ENCODE measurements at regions not wholly inside any gene's neighbourhood (a gene's known extent, or its start where the extent isn't known, plus 50 kb on each side); places are given as distances from the start of the nearest gene placed in this dataset.

DNA sequence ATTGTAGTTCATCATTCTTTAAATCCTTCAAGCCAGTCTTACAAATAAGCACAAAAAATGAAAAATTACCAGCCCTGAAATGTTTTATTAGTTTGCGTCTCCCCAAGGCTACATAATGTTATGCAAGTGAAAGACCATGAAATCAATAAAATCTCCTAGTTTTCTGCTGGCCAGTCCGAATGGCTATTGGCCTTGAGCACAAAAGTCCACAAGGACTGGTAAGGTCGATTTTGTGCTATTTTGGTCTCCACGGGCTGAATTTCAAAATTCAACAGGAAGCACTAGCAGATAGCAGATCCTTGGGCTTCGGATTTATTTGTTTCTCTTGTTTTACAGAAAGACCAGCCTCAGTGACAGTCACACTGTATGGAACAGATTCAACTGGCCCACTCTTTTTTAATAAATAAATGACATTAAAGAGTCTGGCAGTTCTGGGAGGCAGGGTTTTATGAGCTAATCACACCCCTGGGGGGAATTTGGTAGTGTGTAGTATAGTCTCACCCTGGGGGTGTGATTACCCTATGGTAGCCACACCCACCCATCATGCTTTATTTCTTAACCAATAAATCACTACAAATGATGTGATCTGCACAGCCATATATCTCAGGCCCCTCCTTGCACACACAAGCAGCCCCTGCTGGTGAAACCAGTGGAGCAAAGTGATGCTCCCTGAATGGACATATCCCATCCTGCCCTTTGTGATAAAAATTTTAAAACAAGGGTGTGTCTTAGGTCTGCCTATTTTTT, 51.1 kb upstream of the TMEM33 start:
- DNase-seq, result no peak

DNA sequence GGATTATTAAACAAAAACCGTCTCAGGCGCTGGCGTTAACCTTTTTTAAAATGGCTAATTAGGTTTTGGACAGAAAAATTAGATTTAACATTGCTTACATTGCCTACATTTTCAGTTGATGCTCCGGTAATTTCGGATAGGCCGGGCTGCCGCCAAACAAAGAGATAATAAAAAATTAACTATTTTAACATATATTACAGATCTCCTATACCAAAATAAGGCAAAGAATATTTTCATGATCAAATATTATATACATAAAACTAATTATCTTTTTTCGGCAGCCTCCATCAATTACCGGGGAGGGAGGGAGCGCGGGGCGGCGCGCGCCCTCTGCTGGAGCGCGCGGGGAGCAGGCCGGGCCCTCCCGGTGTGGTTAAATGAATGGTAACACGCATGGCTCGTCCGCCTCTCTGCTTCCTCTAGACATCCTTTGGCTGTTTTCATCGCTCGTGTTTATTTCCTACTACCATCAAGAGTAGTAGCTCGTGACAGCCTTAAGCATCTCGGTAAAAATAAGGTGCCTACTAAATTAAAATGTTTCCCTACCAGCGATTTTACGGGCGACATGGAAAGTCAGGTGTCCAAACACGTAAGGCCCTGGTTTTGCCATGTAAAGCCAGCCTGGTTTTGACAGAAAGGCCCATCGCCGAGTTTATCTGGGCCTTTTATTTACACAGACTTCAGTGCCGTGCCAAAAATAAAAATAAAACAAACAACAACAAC, 52.4 kb upstream of the TMEM33 start:
- DNase-seq, result peak; percentile 95

DNA sequence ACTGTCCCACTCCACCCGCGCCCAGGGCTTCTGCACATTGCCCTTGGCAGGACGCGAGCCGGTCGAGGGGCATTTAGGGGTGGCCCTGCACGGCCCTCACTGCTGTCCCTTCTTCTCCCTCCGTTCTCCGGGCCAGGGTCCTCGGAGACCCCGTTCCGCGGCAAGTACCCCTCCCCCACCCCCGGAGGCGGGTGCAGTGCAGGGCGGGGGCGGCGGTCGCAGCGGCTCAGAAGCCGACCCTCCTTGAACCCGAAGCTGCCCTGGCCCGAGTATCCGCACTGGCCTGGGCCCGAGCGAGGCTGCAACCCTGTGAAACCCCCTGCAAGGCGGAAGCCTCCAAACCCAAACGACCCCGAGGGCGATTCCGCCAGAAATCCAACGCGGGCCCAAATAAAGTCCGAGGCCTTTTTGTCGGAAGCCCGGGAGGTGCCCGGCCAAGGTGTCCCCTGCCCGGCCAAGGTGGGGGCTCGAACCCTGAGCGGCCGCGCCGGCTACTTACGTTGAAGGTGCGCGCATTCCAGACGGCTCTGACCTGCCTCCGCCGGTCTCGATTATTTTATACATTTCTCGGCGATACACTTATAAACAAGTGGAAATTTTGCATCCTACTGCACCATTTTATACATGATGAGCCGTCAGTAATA, 53.1 kb upstream of the TMEM33 start:
- DNase-seq, result no peak

DNA sequence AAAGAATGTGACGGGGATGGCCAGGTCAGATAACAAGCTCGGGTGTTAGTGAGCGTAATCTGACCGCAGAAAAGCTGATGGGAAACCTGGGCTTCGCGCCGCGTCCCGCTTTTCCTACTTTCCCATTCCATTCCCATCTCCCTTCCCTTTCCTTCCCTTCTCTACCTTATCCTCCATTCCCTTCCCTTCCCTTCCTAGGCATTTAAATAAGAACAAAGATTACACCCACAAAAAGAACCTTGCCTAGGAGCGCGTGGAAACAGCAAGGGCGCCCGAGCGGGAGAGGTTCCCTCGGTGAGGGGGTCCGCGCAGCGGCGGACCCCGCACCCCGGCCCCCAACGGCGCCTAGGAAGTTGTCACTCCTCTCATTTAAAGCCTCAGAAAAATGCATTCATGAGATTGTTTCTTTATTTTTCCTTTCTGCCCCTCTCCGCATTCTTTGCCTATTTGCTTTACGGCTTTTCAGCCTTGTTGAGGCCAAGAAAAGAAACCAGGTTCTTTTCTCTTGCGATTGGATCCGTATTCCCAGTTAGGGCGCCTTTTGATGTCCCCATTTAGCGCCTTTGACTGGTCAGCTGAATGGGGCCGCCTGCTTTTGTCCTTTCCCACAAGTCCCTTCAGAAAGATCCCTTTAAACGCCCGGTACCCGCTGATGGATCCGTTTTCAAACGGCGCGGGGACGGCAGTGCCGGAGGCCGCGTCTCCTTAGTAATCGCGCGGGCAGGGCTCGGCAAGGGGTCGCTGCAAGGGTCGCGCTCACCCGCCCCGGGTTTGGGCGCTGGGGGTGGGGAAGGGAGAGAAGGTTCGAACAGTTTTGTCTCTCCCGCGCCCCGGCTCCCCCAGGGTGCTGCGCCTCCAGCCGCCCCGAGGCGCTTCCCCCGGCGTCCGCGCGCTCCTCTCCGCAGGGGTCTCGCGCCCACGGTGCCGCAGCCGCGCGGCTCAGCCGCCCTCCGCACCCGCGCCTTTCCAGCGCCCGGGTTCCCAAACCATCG, 54.1 kb upstream of the TMEM33 start:
- no peak for DNase-seq

DNA sequence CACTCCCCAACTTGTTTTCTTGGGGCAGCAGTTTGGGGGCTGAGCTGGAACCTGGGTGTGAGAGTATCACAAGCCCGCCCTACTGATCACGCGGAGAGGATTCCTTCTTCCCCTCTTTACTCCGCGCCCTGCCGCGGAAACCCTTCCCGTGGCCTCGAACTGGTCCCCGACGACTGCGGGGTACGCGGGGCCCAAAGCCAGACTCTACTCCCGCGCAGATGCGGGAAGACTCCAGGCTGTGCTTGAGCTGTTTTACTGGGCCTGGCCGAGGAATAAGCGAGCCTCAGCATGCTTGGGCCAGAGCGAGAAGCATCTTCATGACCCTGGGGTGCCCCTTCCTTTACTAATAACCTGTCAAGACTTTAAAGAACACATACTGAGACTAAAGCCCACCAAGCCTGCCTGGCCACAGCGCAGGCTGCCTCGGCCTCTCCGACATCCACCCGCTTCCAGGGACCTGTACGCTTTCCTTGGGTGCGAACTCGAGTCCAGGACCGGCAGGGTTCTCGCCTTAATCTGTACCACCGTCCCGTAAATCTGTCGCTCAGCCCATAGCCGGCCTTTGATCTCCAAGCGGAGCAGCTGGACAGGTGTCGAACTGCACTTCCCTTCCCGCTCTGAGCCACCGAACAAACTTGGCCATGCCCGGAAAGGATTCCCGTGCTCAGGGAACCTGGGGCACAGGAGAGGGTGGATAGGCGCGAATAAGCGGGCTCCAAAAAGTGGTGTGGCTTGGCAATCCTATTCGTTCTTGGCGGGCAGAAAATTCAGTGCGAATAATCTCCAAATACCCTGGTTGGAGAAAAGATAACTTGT, 55.0 kb upstream of the TMEM33 start:
- no peak for DNase-seq

DNA sequence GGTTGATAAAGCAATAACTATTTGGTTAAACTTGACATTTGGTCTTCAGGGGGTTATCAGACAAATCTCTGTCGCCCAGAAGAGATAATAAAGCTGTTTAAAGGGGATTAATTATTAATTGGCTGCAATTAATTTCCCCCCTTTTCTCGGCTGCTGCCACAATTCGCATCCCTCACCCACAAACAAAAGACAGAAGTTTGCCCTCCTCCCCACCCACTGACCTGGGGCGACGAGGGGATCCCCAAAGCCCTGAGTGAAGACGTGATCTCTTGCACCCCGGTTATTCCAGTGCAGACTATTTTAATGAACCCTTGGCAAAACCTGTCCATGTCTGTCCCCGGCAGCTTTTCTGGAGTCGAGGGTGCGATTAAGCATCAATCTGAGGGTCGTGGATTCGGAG, 55.7 kb upstream of the TMEM33 start:
- no peak for DNase-seq

DNA sequence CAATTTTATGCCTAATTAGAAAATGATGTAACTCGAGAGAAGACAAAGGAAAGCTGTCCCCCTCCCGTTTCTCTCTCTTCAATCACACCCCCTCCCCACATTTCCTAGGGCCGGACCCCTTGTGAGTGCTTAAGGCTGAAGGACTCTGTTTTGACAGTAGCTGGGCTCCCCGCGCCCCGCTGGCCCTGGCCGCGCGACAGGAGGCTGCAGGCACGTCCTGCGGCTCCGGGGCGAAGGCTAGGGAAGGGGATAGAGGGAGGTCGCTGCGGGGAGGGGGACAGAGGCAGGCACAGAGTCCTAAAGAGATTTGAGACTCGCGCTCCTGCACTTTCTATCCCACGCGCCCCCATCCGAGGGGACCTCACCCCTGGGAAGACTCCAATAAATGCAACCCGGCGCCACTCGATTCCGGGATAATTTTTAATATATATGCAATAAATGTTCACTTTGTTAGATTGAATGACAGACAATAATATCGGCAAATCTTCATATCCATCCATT, 56.2 kb upstream of the TMEM33 start:
- DNase-seq, result no peak

DNA sequence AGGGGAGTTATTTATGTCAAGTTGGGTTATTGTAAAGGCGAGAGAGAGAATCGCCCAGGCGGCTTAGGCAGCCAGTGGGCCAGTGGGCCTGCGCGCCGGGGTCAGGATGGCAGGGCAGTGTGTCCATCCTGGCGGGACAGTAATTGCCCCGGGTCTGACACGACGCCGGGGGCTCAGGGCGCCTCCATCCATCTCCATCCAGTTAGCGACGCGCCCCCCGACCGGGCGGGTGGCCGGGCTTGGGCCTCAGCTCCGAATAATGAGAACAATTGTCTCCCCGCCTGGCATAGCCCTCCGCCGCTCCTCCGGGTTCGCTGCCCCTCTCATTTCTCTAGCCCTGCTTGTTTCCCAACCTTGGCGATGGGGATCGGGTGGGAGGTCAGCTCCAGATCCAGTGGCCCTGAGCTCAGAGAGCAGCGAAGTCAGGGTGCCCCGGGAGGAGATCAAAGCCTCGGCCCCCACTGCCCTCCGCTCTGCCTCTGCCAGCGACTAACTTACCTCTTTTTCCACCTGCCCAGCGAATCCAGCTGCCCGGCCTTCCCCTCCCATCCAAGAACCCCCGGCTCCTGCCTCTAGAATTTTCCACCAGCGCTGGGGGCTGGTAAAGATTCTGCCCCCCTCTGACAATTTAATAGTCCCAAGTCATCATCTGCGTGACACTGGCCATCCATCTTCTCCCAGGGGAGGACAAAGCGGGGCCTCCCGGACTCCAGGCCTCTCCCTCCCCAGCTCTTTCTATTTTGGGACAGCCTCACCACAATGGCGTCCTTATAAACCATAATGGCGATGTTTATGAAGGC, 56.9 kb upstream of the TMEM33 start:
- DNase-seq, result no peak

DNA sequence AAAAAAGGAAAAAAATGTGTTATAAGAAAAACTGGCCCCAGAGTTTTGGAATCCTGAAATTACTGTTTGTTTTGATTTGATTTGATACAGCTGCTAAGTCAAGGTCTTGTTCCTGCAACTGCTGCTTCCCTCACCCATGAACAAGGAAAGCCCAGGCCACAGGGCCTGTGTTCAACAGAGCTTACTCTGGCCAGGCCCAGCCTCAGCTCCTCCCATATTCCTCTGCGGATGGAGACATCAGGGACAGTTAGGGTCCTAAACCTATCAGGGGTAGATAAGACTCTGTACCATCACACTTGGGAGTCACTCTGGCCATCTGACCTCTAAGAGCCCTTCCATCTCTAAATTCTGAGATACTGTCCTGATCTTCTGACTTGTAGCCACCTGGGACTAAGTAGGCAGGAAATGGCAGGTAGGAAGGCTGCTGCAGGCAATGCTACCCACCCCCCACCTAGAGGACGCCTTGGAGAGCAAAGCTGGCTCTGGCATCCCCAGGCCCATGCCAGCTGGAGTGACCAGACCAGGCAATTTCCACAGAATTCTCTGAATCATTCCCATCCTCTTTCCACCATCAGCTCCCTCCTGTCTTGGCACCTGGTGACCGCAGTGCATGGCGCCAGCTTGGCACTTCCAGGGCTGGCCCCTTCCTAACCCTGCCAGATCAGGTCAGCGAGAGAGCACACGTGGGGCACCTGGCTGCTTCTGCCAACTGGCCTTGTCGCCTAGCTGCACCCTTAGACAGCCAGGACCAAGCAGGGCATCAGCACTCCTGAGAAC, 58.0 kb upstream of the TMEM33 start:
- no peak for DNase-seq

DNA sequence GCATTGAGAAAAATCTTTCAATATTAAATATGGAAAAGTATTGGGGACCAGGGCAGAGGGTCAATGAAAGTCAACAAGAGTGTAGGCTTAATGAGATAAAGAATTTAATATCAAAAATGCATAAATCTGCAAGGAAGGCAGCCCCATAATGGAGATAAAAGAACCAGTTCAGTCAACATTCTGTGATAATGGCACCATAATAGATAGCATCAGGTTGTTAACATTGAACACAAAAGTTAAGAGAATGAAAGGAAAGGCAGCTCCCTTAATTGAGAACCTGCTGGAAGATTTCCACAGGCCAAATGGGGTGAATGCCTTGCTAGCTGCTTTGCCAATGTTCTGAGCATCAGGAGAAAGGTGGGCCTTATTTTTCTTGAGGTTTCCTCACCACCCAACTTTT, 60.4 kb upstream of the TMEM33 start:
- DNase-seq, result no peak

DNA sequence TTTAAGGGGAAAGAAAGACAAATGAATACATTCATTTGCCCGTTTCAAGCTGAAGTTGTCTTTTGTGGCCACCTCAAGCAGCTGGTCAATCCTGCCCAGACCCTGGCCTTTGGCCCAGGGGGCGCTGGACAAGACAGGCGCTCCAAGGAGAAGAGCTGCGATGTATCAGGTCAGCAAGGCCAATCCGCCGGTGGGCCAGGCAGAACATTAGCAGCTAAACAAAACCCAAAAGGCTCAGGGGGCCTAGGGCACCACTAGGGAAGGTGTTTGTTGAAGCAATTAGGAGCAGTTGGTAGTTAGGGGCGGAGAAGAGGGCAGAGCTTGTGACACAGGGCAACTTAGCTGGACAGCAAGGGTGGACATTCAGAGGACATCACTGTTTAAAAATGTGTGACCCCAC, 60.8 kb upstream of the TMEM33 start:
- DNase-seq, result no peak

DNA sequence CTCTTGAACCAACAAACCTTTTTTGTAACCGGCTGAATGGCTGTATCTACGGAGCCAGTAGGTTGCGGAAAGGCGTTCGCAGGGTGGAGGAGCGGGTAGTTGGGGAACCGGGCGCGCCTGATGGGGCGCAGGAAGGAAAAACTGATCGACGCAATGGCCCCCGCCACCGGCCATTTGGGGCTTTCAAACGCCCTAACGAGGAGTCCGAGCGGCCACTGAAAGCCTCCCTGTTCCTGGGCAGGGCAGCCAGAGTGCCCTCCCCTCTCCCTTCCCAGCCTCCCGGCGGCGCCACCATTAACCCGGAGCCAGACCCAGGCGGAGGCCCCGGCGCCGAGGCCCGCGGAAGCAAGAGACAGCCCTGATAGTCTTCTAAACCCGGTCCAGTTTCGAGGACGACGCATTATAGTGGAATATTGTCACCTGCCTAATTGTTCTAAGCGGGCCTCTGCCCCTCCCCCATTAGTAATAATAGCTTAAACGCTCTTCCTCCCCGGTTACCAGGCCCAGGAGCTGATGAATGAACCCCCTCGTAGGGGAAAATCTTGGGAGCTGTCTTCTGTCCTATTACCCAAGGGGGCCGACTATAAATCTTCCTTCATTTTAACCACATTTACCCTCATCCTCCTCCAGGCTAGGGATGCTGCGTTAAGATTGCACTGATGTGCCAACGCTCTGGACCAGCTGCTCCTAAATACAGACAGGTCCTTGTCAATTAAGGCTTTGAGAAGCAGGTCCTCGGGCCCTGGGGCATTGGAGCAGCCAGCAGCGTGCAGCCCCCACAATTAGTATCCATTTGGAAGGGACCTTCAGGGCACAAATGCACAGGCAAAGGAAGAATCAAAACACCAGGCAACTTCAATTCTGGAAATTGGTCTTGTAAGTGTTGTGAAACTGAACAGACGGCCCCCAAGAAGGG, 61.6 kb upstream of the TMEM33 start:
- DNase-seq, result no peak

DNA sequence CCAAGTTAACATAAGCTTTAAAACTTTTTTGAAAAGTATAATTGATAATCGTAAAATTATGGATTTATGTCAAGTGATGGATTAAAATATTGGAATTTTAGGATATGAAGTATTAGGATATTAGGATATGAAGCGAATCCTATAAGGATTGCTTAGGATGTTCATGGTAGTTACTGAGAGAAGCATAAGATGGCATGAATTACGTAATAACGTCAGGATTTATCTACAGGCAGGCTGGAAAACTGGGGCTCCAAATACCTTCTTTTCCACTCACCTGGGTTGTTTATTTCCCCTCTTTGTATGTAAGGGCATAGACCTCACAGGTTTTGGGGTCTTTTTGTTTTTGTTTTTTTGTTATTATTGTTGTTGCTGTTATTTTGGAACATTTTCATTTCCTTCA, 65.2 kb upstream of the TMEM33 start:
- DNase-seq, result no peak

DNA sequence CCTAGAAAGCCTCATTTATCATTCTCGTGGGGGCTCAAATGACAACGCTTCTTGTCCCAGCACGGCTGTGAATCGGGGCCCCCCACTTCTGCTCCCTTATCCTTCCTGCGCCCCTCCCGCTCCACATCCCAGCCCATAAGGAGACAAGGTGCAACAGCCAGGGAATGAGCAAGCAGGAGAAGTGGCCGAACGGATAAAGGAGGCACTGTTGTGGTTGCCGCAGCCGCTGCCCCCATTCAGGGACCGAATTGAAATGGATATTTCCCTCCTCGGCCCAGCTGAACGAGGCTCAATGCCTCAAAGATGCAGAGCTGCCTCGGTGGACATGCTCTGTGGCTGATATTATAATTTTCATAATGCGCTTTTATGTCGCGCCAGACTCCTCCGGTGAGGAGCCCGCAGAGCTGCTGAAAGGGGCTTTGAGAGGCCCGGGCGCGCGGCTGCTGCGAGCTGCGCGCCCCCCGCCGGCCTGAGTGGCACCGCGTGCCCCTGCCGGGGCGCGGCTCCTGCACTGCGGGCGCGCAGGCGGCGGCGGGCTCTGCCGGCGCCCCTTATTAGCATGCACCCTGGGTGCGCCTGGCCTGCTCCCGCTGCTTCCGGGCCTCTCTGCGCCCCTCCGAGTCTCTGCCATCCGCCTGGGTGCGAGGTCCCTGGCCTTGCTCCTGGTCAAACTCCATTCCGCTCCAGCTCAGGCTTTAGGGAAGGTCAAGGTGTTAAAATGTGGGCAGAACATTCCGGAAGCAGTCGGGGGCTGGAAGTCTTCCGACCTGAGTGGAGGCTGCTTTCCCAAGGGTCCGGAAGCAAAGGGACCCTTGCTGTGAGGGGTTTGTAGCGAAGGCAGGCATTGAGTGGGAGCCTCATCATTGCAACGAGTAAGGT, 68.2 kb upstream of the TMEM33 start:
- no peak for DNase-seq

DNA sequence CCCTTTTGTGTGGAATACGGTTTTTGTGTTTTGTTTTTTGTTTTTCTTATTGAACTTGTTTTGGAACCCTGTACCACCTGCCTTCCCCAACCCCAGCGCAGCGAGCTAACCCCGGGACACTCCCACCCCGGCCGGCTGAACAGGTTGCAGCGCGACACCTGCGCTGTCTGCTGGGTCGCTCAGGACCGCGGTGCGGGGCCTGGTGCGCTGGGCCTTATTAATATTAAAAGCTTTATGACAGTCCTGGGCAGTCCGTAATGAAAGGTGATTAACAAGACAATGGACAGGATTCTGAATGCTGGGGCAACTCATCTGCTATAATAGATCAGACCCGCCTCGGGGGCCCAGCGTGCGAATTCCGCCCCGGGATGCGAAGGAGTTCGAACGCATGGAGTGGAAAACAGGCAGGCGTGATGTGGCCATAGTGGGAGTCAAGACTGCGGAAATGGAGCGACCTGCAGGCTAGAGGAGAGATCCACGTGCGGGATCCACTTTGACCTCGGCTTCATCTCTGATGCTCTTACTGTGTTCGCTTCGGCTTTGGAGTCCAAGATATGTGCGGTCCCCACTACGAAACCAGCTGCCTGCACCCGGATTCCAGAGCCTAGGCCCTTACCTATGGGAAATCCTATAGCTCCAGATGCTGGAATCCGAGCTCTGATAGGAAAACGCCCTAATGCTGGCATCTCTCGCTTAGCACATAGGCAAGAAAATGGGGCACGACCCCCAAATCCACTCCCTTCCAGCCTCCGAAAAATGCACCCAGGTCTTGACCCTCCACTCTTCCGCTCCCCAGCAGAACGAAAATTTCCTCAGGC, 69.0 kb upstream of the TMEM33 start:
- DNase-seq, result no peak

DNA sequence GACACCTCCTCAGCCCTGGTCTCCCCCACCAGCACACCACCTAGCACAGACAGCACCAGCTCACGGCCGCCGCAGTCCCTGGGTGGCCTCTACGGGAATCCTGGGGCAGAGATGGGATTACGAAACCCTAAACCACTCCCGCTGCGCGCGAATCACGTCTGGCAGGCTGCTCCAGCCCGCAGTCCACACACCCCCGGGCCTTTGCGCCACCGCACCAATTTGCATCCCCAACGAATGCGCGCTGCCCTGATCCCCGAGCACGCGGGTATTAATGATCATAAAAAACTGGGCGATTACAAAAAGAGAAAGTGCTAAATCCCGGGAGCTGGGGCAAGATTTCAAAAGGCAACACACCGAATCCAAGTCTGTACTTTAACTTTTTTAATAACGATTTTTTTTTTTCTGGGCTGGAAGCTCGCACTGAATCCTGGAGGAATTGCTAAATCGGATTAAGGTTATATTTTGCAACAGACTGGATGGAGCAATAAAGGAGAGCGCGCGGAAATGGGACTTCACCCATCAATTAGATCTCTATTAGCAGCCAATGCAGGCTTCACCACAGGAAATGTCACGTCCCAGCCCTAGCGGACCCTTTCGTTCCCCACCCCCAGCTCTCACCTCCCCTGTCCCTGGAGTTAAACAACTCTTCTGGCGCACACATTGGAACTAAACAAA, 69.8 kb upstream of the TMEM33 start:
- DNase-seq, result no peak

All from 8988T (cell line).